Left ventricle myocardium inferior (tissue), 1 donor: ENCODE measurements at regions not wholly inside any gene's neighbourhood (a gene's known extent, or its start where the extent isn't known, plus 50 kb on each side); places are given as distances from the start of the nearest gene placed in this dataset.
"Not testable (repeated sequence)": the region's sequence is repeated elsewhere in the genome, so short reads cannot be mapped to it uniquely, and the experiment has no call there.

Source experiments
- DNase-seq: peaks from one replicate; pipeline ENCODE4 v3.0.0-alpha.2; 2020
- H3K27ac ChIP-seq: fragments of 200-600 bp; replicated peaks from 2 replicates; pipeline ENCODE4 v1.8.0; 2021
- H3K27me3 ChIP-seq: fragments of 200-600 bp; 2 replicates; pipeline ENCODE4 v1.8.0; 2021; ENCODE audit warnings: low read depth
- H3K36me3 ChIP-seq: fragments of 200-600 bp; 2 replicates; pipeline ENCODE4 v1.8.0; 2021
- H3K4me1 ChIP-seq: fragments of 200-600 bp; 2 replicates; pipeline ENCODE4 v1.8.0; 2021
- H3K4me3 ChIP-seq: fragments of 200-600 bp; 2 replicates; pipeline ENCODE4 v1.8.0; 2021; ENCODE audit warnings: mild to moderate bottlenecking, moderate library complexity
- H3K9me3 ChIP-seq: fragments of 200-600 bp; replicated peaks from 2 replicates; pipeline ENCODE4 v1.8.0; 2021
- CTCF ChIP-seq: fragments of 200-600 bp; IDR thresholded peaks from 2 replicates; pipeline ENCODE4 v1.8.0; 2021; ENCODE audit warnings: antibody characterized with exemption, mild to moderate bottlenecking, borderline replicate concordance
- intact Hi-C: fragments of 100-400 bp; cut with micrococcal nuclease; formaldehyde crosslinking; loops from one replicate; pipeline ENCODE4 v1.11.0; 2022
- donor health status: DM: no; HTN: yes; CAD: no; lungs with severe emphysema.

GRCh38 chr15:87561641-87562040 is 694.9 kb downstream of the NTRK3 start:
- no peak for DNase-seq
- Histone ChIP-seq H3K27me3 (no peaks in the 10 kb centered on the region), H3K4me3 (no peak overlapping the region), H3K9me3 (no peaks in the 10 kb centered on the region), H3K27ac (no peak overlapping the region), H3K36me3 (no peaks in the 10 kb centered on the region), H3K4me1 (no peaks in the 10 kb centered on the region)
- no peak for TF ChIP-seq CTCF
- intact Hi-C loops = no loop called here

- Histone ChIP-seq H3K36me3 (no peaks in the 10 kb centered on the region), H3K27ac (no peak overlapping the region), H3K27me3 (no peaks in the 10 kb centered on the region), H3K4me1 (no peaks in the 10 kb centered on the region), H3K4me3 (no peak overlapping the region), H3K9me3 (peaks cover 20% of the 10 kb centered on the region)
- intact Hi-C loops = no loop called here
- DNase-seq = no peak
- no peak for TF ChIP-seq CTCF
Measured at GRCh38 chr15:87557881-87558280, 698.7 kb downstream of the NTRK3 start.

- intact Hi-C loops = no loop called here
- peaks cover 20% of the 10 kb centered on the region for H3K9me3 ChIP-seq
- H3K4me3 ChIP-seq = no peak overlapping the region
- H3K27ac ChIP-seq = no peak overlapping the region
- no peak for DNase-seq
- no peaks in the 10 kb centered on the region for H3K4me1 ChIP-seq
- H3K27me3 ChIP-seq = no peaks in the 10 kb centered on the region
- H3K36me3 ChIP-seq = no peaks in the 10 kb centered on the region
- no peak for TF ChIP-seq CTCF
Measured at GRCh38 chr15:87556886-87557285, 699.7 kb downstream of the NTRK3 start.

- Histone ChIP-seq H3K9me3 (peaks cover 17% of the 10 kb centered on the region), H3K36me3 (no peaks in the 10 kb centered on the region), H3K27ac (no peak overlapping the region), H3K27me3 (no peaks in the 10 kb centered on the region), H3K4me3 (no peak overlapping the region), H3K4me1 (no peaks in the 10 kb centered on the region)
- DNase-seq = no peak
- intact Hi-C loops = loop anchor here (10.0 kb wide), 1 partner anchor 55 kb away; no protein-coding TSS in a partner anchor
- no peak for TF ChIP-seq CTCF
Measured at GRCh38 chr15:87549860-87550259, 706.7 kb downstream of the NTRK3 start.

GRCh38 chr15:87549296-87549695 is 707.2 kb downstream of the NTRK3 start:
- H3K9me3 ChIP-seq = peaks cover 11% of the 10 kb centered on the region
- TF ChIP-seq CTCF = no peak
- no peak overlapping the region for H3K27ac ChIP-seq
- no peaks in the 10 kb centered on the region for H3K36me3 ChIP-seq
- no peaks in the 10 kb centered on the region for H3K27me3 ChIP-seq
- no peaks in the 10 kb centered on the region for H3K4me1 ChIP-seq
- DNase-seq = no peak
- intact Hi-C loops = loop anchor here (10.0 kb wide), 1 partner anchor 56 kb away; no protein-coding TSS in a partner anchor
- H3K4me3 ChIP-seq = no peak overlapping the region

GRCh38 chr15:87548590-87548989 is 707.9 kb downstream of the NTRK3 start:
- not testable (repeated sequence) for H3K27ac ChIP-seq, H3K9me3 ChIP-seq, H3K4me1 ChIP-seq, H3K27me3 ChIP-seq, DNase-seq, H3K4me3 ChIP-seq, H3K36me3 ChIP-seq
- intact Hi-C loops = loop anchor here (10.0 kb wide), 1 partner anchor 56 kb away; no protein-coding TSS in a partner anchor
